Stimulated activated CD8-positive, alpha-beta memory T cell treated with anti-CD3 and anti-CD28 coated beads, Interleukin-7, amount 100 ng/mL, for 24 hours (primary cell): ENCODE measurements at regions not wholly inside any gene's neighbourhood (a gene's known extent, or its start where the extent isn't known, plus 50 kb on each side); places are given as distances from the start of the nearest gene placed in this dataset.

Source experiments
- DNase-seq: peaks from one replicate; pipeline ENCODE4 v3.0.0-alpha.2; 2020; ENCODE audit warnings: low read depth

DNA sequence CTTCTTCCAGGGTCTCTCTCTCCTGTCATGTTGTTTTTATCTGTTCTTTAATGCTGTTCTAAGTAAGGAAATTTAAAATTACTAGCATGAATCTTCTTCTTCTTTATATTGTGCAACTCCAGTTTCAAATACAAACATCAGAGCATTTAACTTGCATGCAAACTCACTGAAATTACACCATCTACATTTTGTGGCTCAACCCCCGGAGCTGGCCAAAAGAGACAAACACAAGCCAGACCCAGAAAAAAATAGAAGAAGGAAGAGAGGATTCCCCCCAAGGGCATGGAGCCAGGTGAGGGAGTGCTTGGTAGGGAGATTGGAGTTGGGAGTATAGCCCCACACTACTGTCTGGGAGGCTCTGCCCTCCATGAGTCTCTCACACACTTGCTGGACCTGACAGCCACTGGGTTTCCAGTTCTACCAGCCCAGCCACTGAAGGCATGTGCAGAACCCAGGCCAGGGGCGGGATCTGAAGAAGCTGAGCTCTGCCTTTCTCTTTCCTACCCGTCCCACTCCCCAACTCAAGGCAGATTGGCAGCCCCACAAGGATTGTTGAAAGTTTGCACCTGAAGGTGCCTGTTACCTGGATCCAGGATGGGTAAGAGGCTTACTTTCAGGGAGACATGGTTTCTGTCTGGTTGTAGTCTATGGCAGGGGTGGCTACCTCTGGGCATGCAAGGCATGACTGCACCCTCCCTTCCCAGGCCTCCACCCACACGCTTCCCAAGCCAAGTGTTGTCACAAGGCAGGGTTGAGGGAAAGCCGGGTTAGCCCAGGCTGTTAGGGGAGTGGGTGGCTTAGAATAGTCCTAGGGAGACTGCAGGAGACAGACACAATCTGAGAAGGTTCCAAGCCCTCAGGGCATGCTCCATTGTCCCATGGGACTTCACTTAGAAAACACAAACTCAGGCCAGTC is 297.2 kb downstream of the TGFB2 start:
- DNase-seq: no peak

DNA sequence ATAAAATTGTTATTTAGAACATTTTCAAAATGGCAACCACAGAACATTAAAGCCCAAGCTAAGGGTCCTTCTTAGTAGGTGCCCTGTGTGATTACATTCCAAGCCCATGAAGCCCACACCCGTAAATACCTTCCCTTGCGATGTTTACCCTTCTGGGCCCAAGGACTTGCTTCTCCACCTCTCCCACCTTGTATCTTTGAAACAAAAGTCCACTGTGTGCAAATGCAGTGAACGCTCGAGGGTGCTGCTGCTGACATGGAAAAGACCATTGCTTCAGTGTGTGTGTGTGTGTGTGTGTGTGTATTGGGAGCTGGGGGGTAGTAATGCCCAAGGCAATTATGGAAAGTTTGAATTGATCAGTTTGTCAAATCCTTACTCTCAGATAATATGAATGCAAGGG is 298.1 kb downstream of the TGFB2 start:
- no peak for DNase-seq

DNA sequence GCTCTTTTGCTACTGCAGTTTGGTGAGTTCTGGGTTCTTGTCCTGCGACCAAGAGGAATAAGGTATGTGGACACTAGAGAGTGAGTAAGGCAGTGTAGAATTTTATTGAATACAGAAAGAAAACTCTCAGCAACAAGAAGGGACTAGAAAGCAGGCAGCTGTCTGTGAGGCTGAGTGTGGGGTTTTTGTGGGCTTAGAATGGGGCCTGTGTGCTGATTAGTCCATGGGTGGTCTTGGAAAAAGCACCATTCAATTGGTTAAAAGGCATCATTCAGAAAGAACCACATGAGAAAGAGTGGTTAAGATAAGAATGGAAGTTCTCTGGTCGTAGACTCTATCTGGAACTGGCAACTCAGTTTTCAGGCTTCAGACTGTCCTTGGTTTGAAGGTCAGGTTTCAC is 298.8 kb downstream of the TGFB2 start:
- no peak for DNase-seq

DNA sequence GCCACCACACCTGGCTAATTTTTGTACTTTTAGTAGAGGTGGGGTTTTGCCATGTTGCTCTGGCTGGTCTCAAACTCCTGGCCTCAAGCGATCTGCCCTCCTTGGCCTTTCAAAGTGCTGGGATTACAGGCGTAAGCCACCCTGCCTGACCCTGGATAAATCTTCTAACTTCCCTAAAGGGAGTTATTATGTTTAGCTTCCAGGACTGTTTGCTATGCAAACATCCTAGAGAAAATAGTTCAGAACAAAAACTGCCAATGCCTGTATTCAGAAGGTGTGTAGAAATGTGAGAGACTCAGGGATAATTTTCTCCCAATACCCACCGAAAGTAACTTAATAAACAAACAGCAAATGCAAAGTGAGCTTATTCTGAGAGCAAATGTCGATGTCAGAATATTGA is 301.2 kb downstream of the TGFB2 start:
- DNase-seq: no peak

DNA sequence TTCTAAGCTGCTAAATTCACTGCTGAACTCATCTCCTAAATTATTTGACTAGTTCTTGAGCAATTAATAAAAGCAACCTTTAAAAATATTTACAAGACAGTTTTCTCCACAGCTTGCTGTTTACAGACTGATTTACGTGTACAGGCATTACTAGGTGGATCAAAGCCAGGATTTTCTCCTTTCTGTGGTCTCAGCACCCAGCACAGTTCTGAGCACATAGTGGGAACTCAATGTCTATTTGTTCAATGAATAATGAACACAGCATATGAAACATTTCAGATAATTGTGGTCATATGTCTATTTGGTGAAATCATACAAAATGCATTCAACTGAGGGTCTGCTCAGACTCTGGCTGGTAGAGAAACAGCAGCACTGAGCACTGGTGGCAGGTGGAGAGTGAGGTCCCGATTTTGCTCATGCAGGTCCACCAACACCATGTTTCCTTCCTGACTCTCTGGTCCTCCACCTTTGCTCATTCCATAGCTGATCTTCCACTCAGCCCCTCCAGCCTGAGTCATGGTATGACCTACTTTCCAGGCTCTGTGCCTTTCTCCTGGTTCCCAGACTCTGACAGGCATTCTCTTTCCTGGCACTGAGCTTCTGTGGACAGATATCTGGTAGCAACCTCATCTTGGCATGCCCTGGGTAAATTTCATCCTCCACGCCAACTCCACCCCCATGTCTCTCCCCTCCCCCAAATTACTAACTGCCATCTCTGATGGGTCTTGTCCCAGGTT is 311.3 kb downstream of the TGFB2 start:
- no peak for DNase-seq

DNA sequence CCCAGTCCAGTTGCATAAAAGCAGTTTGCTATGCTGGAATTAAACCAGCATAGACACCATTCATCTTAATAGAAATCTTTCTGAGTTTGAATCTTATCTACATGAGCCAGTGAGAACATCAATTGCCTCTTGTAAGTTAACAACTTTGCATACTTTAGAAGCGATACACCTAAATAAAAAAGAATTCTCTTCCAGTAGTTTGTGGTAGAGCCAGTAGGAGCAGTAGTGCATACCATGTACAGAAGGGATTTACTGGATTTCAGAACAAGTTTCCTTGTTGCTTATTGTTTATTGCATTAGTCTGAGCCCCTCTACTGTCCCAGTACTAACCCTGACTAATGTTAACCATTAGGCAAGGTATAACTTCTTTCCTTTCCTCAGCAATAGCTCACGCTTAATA is 313.1 kb downstream of the TGFB2 start:
- no peak for DNase-seq

GRCh38 chr1:218658899-218659298 is 313.8 kb downstream of the TGFB2 start:
- no peak for DNase-seq

GRCh38 chr1:218659911-218660677 is 315.0 kb downstream of the TGFB2 start:
- DNase-seq: no peak

GRCh38 chr1:218660678-218661053 is 315.5 kb downstream of the TGFB2 start:
- DNase-seq: no peak

DNA sequence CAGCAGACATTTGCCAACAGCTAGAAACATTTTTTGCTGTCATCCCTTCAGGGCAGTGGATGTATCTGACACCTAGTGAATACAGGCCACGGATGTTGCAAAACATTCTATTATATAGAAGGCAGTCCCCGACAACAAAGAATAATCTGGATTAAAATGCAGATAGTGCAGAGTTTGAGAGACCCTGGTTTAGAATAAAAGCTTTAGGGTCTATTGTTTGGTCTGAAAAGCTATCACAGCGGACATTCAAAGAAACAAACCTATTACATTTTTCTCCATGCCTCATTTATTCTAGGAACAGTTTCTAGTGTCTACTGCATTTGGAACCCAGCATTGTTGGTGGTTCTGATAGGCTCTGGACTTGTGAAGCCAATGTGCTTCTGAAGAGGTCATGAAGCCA is 316.3 kb downstream of the TGFB2 start:
- DNase-seq: no peak

DNA sequence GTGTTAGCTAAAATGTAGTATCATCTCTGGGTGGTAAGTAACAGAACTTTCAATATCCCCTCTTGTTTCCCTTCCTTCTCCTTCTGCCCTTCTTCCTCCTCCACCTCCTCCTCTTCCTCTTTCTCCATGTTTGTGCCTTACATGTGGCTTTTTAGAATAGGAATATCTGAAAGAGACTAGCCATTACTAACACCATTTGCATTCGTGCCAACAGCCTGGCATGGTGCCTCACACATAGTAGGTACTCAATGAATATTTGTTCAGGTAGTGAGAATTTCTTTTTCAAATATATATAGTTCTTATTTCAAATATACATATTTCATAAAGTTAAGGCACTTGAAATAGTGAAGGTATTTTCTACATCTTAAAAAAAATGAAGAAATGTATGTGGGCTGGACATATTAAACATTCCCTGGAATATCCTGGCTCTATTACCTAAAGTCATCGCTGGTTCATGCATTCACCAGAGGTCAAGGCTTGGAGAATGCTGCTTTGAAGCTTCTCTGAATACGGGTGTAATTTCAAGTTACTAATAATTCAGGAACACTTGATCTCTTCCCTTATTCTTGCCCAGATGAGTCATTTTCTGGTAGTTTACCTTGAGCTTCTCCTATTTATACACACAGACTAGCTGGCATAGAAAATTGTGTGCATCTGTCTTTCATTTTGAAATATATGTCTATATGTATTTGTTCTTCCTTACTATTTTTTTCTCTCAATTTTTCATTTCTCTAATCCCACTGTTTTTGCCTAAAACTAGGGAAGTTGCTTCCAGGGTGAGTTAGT is 319.4 kb downstream of the TGFB2 start:
- no peak for DNase-seq

DNA sequence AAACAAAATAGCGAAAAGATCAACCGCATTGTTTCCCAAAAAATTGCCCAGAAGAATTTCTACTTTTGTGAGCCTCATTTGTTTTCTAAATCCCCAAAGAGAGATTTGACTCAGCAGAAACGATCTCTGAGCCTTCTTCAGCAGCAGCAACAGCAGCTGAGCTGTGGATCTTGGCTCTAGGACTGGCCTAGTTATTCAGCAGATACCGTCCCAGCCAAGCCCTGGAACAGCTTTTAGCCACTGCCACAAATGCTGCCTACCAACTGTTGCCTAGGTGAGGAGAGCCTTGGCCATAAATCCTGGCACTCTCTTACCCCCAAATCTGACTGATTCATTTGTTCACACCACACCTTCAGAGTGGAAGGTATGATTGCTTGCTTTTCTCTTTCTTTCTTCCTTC is 320.1 kb downstream of the TGFB2 start:
- DNase-seq: no peak

GRCh38 chr1:218666263-218666662 is 321.1 kb downstream of the TGFB2 start:
- DNase-seq: no peak

- no peak for DNase-seq
These were observed 322.8 kb downstream of the TGFB2 start for GRCh38 chr1:218667781-218668516.

- DNase-seq: no peak
These were observed 324.3 kb downstream of the TGFB2 start for GRCh38 chr1:218669431-218669830.

DNA sequence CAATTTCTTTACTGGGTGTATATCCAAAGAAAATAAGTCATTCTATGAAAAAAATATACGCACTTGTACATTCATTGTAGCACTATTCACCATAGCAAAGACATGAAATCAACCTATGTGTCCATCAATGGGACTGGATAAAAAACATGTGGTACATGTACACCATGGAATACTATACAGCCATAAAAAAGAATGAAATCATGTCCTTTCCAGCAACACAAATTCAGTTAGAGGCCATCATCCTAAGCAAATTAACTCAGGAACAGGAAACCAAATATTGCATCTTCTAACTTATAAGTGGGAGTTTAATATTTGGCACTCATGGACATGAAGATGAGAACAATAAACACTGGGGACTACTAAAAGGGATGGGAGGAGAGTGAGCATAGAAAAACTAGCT is 325.7 kb downstream of the TGFB2 start:
- DNase-seq: no peak

GRCh38 chr1:218671573-218671972 is 326.4 kb downstream of the TGFB2 start:
- no peak for DNase-seq

- DNase-seq: no peak
These were observed 328.0 kb downstream of the TGFB2 start for GRCh38 chr1:218673170-218673569.

DNA sequence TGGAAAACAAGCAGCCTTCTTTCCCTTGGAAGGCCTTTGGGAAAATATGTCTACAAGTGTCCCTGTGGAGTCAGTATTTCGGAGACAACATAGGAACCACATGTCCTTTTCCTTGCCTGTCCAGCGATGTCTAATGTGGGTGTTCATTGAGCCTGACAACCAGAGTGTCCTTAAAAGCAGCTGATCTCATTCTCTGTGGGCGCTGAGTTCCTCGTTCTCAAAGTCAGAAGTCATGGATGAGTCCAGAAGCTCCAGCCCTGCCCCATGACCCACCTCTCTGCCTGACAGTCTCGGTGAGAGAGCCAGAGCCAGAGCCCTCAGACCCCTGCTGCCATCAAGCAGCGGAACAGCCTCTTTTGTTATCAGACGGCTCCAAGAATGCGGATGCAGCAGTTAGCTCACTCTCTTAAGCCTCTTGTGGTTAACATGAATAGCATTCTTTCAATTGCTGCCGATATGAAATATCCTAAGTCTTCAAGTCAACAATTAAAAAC is 329.2 kb downstream of the TGFB2 start:
- no peak for DNase-seq

GRCh38 chr1:218677026-218677425 is 331.9 kb downstream of the TGFB2 start:
- no peak for DNase-seq

GRCh38 chr1:218679391-218679790 is 334.3 kb downstream of the TGFB2 start:
- no peak for DNase-seq
